MCF 10A (cell line): ENCODE measurements at regions not wholly inside any gene's neighbourhood (a gene's known extent, or its start where the extent isn't known, plus 50 kb on each side); places are given as distances from the start of the nearest gene placed in this dataset.

Experiments used
- BruUV-seq: library from RNA; stranded (reverse); fragments of 400-500 nt; replicated peaks from 2 replicates; lab custom pipeline; 2021; lab: Mats Ljungman, UMichigan
- CTCF ChIA-PET: fragments of 300-600 bp; sonication (Branson Sonifier 250); formaldehyde crosslinking; extraction: SDS; loops from one replicate; lab custom pipeline; 2021; ENCODE audit warnings: antibody characterized with exemption, inconsistent platforms; lab: Yijun Ruan, JAX
- POLR2A ChIA-PET: fragments of 300-600, 350-650 bp; sonication (Branson Sonifier 250); formaldehyde crosslinking; extraction: SDS; loops from one replicate; lab custom pipeline; 2020; ENCODE audit warnings: antibody characterized with exemption, inconsistent platforms; lab: Yijun Ruan, JAX
- DNase-seq: peaks from one replicate; pipeline ENCODE4 v3.0.0-alpha.2; 2018; ENCODE audit not compliant: unreplicated experiment
- H3K27ac Mint-ChIP-seq: one replicate; pipeline ENCODE4 v1.8.0; 2022; ENCODE audit warnings: mild to moderate bottlenecking, low read depth, mixed read lengths; ENCODE audit not compliant: unreplicated experiment
- H3K27me3 Mint-ChIP-seq: one replicate; pipeline ENCODE4 v1.8.0; 2022; ENCODE audit warnings: mixed read lengths; ENCODE audit not compliant: insufficient read depth, unreplicated experiment
- H3K36me3 Mint-ChIP-seq: one replicate; pipeline ENCODE4 v1.8.0; 2022; ENCODE audit warnings: mild to moderate bottlenecking, moderate library complexity, mixed read lengths; ENCODE audit not compliant: insufficient read depth, unreplicated experiment
- H3K4me1 Mint-ChIP-seq: one replicate; pipeline ENCODE4 v1.8.0; 2022; ENCODE audit warnings: mixed read lengths; ENCODE audit not compliant: insufficient read depth, unreplicated experiment
- H3K4me3 Mint-ChIP-seq: one replicate; pipeline ENCODE4 v1.8.0; 2022; ENCODE audit warnings: mild to moderate bottlenecking, moderate library complexity, mixed read lengths; ENCODE audit not compliant: unreplicated experiment
- H3K9me3 Mint-ChIP-seq: one replicate; pipeline ENCODE4 v1.8.0; 2022; ENCODE audit warnings: mixed read lengths; ENCODE audit not compliant: unreplicated experiment
- CTCF ChIP-seq: fragments of 200-600 bp; IDR thresholded peaks from one replicate; pipeline ENCODE4 v1.8.0; 2022; ENCODE audit warnings: antibody characterized with exemption, mild to moderate bottlenecking; ENCODE audit not compliant: unreplicated experiment
- intact Hi-C: fragments of 100-400 bp; cut with micrococcal nuclease; formaldehyde crosslinking; loops from 2 replicates; pipeline ENCODE4 v1.14.1; 2022

- H3K27ac Mint-ChIP-seq, result no peak overlapping the region
- BruUV-seq, result no TSS peak
- intact Hi-C loops, result no loop called here
- ChIA-PET CTCF (no interaction called here), POLR2A (no interaction called here)
- H3K4me1 Mint-ChIP-seq, result no peaks in the 10 kb centered on the region
- no peak for TF ChIP-seq CTCF
- peaks cover 5% of the 10 kb centered on the region for H3K36me3 Mint-ChIP-seq
- no peaks in the 10 kb centered on the region for H3K27me3 Mint-ChIP-seq
- H3K4me3 Mint-ChIP-seq, result no peak overlapping the region
- peaks cover 37% of the 10 kb centered on the region for H3K9me3 Mint-ChIP-seq
- DNase-seq, result no peak
Observed at GRCh38 chrX:6861456-6861855, 286.1 kb upstream of the STS start.

GRCh38 chrX:6857749-6858148, 289.8 kb upstream of the STS start:
- Mint-ChIP-seq H3K27me3 (no peaks in the 10 kb centered on the region), H3K9me3 (peaks cover 33% of the 10 kb centered on the region), H3K36me3 (peaks cover 5% of the 10 kb centered on the region), H3K4me3 (no peak overlapping the region), H3K27ac (no peak overlapping the region), H3K4me1 (no peaks in the 10 kb centered on the region)
- no peak for TF ChIP-seq CTCF
- intact Hi-C loops, result no loop called here
- DNase-seq, result no peak
- CTCF ChIA-PET, result no interaction called here
- no TSS peak for BruUV-seq
- POLR2A ChIA-PET, result no interaction called here

- ChIA-PET POLR2A (no interaction called here), CTCF (no interaction called here)
- Mint-ChIP-seq H3K4me1 (no peaks in the 10 kb centered on the region), H3K36me3 (peaks cover 5% of the 10 kb centered on the region), H3K27ac (no peak overlapping the region), H3K9me3 (peaks cover 37% of the 10 kb centered on the region), H3K4me3 (no peak overlapping the region), H3K27me3 (no peaks in the 10 kb centered on the region)
- no peak for TF ChIP-seq CTCF
- intact Hi-C loops, result no loop called here
- BruUV-seq, result no TSS peak
- no peak for DNase-seq
Observed at GRCh38 chrX:6856471-6856870, 291.0 kb upstream of the STS start.

- no peaks in the 10 kb centered on the region for H3K27me3 Mint-ChIP-seq
- no peak overlapping the region for H3K4me3 Mint-ChIP-seq
- no peak for DNase-seq
- no peak for TF ChIP-seq CTCF
- no peaks in the 10 kb centered on the region for H3K4me1 Mint-ChIP-seq
- H3K9me3 Mint-ChIP-seq, result peaks cover 25% of the 10 kb centered on the region
- no TSS peak for BruUV-seq
- intact Hi-C loops, result no loop called here
- no peaks in the 10 kb centered on the region for H3K36me3 Mint-ChIP-seq
- ChIA-PET CTCF (interaction anchor here (0.6 kb wide), 1 partner anchor 1114 kb away, joined by 3 read pairs; no protein-coding TSS in a partner anchor), POLR2A (no interaction called here)
- H3K27ac Mint-ChIP-seq, result no peak overlapping the region
Observed at GRCh38 chrX:6852869-6853268, 294.6 kb upstream of the STS start.
